Ovary (tissue), 7 donors: ENCODE measurements at regions not wholly inside any gene's neighbourhood (a gene's known extent, or its start where the extent isn't known, plus 50 kb on each side); places are given as distances from the start of the nearest gene placed in this dataset.
"Not testable (repeated sequence)": the region's sequence is repeated elsewhere in the genome, so short reads cannot be mapped to it uniquely, and the experiment has no call there.

Experiments used
- DNase-seq, 5 donors: peaks; one replicate each; pipeline ENCODE4 v3.0.0-alpha.2; 2019 to 2020
- H3K27ac ChIP-seq, 2 donors: fragments of 200-600 bp; one replicate each; pipeline versions ENCODE4 v1.5.1 to v1.8.0; 2019 to 2022
- H3K27me3 ChIP-seq: fragments of 200-600 bp; one replicate; pipeline ENCODE4 v1.8.0; 2022
- H3K36me3 ChIP-seq: fragments of 200-600 bp; sonication (generic); one replicate; pipeline ENCODE4 v1.5.1; 2019
- H3K4me1 ChIP-seq: one replicate; pipeline ENCODE4 v1.8.1; 2013; ENCODE audit warnings: mild to moderate bottlenecking, moderate library complexity; ENCODE audit not compliant: insufficient read depth
- H3K4me3 ChIP-seq: fragments of 200-600 bp; sonication (generic); one replicate; pipeline ENCODE4 v1.5.1; 2017
- H3K9me3 ChIP-seq, 2 donors: fragments of 200-600 bp in 1 of 2; sonication (generic) in 1 of 2; one replicate each; pipeline versions ENCODE4 v1.5.1 to v1.8.1; 2013 to 2019; ENCODE audit warnings: mild to moderate bottlenecking in 1 of 2, moderate library complexity in 1 of 2
- CTCF ChIP-seq, 3 donors: fragments of 450-650 bp in 2 of 3; fragments of 200-600 bp in 1 of 3; IDR thresholded peaks; one replicate each; pipeline versions ENCODE4 v1.5.1 to v1.8.0; 2016 to 2022; ENCODE audit warnings: antibody characterized with exemption in 3 of 3, mild to moderate bottlenecking in 1 of 3
- EP300 ChIP-seq: sonication (generic); formaldehyde crosslinking; IDR thresholded peaks from one replicate; pipeline ENCODE4 v1.6.1; 2017; ENCODE audit warnings: antibody characterized with exemption
- POLR2A ChIP-seq: fragments of 450-650 bp; IDR thresholded peaks from one replicate; pipeline ENCODE4 v1.6.1; 2017; ENCODE audit warnings: antibody characterized with exemption, mild to moderate bottlenecking, moderate library complexity
- WGBS, 3 donors: extraction: QIAGEN DNeasy Blood & Tissue Kit in 1 of 3; methylation state at CpG; one replicate each; pipeline versions ENCODE4 v1.1.5 to v1.1.7; 2013 to 2017; 5-methylcytosine and 5-hydroxymethylcytosine counted together
- intact Hi-C, 4 donors: fragments of 100-400 bp; cut with DNase I; formaldehyde crosslinking; loops; one replicate each; pipeline versions ENCODE4 v1.11.0 to v1.15.1; 2022 to 2023
- donor health status: DM: no; HTN: no; CAD: no; lungs with moderate emphysema.
- donor health status: DM: no; HTN: no; CAD: no.
- donor health status: Bipolar disorder and iron deficiency.
- donor health status: DM: no; HTN: no; CAD: no.
- donor health status: DM: yes; HTN: yes; CAD: no.

- DNase-seq, result no peak
- H3K36me3 ChIP-seq, result no peaks in the 10 kb centered on the region
- H3K27me3 ChIP-seq, result no peaks in the 10 kb centered on the region
- TF ChIP-seq EP300, result no peak
- no peak for TF ChIP-seq POLR2A
- TF ChIP-seq CTCF (IDR thresholded peaks at IDR 0.05), result no peak
- intact Hi-C loops, result no loop called here
- no peak overlapping the region for H3K27ac ChIP-seq
- no peaks in the 10 kb centered on the region for H3K4me1 ChIP-seq
- H3K9me3 ChIP-seq, result no peaks in the 10 kb centered on the region
- no peak overlapping the region for H3K4me3 ChIP-seq
Observed at GRCh38 chr16:62794724-62795123, 758.5 kb upstream of the CDH8 start.

- H3K4me3 ChIP-seq, H3K4me1 ChIP-seq, H3K27ac ChIP-seq, H3K27me3 ChIP-seq, H3K9me3 ChIP-seq, H3K36me3 ChIP-seq, DNase-seq, intact Hi-C loops: not testable (repeated sequence)
- 67 to 74% (median 69%) methylated on average over 3 of the region's 3 CpGs for WGBS, 3 donors
Observed at GRCh38 chr16:62780081-62780480, 743.8 kb upstream of the CDH8 start.

- intact Hi-C loops, result no loop called here
- Histone ChIP-seq H3K4me1 (no peaks in the 10 kb centered on the region), H3K27ac (no peak overlapping the region), H3K4me3 (no peak overlapping the region), H3K36me3 (no peaks in the 10 kb centered on the region), H3K27me3 (no peaks in the 10 kb centered on the region), H3K9me3 (no peaks in the 10 kb centered on the region)
- TF ChIP-seq CTCF (IDR thresholded peaks at IDR 0.05) (no peak), POLR2A (no peak), EP300 (no peak)
- 75 to 88% (median 76%) methylated on average over 2 of the region's 2 CpGs for WGBS, 3 donors
- DNase-seq, result no peak
Observed at GRCh38 chr16:62764572-62764971, 728.3 kb upstream of the CDH8 start.

- H3K9me3 ChIP-seq, result no peaks in the 10 kb centered on the region
- H3K4me3 ChIP-seq, result no peak overlapping the region
- TF ChIP-seq EP300, result no peak
- TF ChIP-seq POLR2A, result no peak
- TF ChIP-seq CTCF (IDR thresholded peaks at IDR 0.05), result no peak
- H3K4me1 ChIP-seq, result no peaks in the 10 kb centered on the region
- H3K27ac ChIP-seq, result no peak overlapping the region
- H3K27me3 ChIP-seq, result no peaks in the 10 kb centered on the region
- no peak for DNase-seq
- intact Hi-C loops, result no loop called here
- H3K36me3 ChIP-seq, result no peaks in the 10 kb centered on the region
Observed at GRCh38 chr16:62760398-62760797, 724.2 kb upstream of the CDH8 start.

- H3K4me1 ChIP-seq, result no peaks in the 10 kb centered on the region
- 74 to 80% (median 79%) methylated on average over 4 of the region's 4 CpGs for WGBS, 3 donors
- intact Hi-C loops, result no loop called here
- no peak overlapping the region for H3K4me3 ChIP-seq
- no peak for DNase-seq
- H3K27ac ChIP-seq, result no peak overlapping the region
- H3K9me3 ChIP-seq, result no peaks in the 10 kb centered on the region
- no peaks in the 10 kb centered on the region for H3K36me3 ChIP-seq
- TF ChIP-seq POLR2A, result no peak
- TF ChIP-seq EP300, result no peak
- no peak for TF ChIP-seq CTCF (IDR thresholded peaks at IDR 0.05)
- H3K27me3 ChIP-seq, result no peaks in the 10 kb centered on the region
Observed at GRCh38 chr16:62755938-62756337, 719.7 kb upstream of the CDH8 start.
